GM19468 (cell line): ENCODE measurements at regions not wholly inside any gene's neighbourhood (a gene's known extent, or its start where the extent isn't known, plus 50 kb on each side); places are given as distances from the start of the nearest gene placed in this dataset.

Source experiments
- ATAC-seq: cut with Tn5 transposase; IDR thresholded peaks from one replicate; pipeline ENCODE4 v1.9.1; 2021; ENCODE audit warnings: mild to moderate bottlenecking, moderate library complexity, moderate number of reproducible peaks; ENCODE audit not compliant: unreplicated experiment; ENCODE audit errors: extremely low read depth

- ATAC-seq: no peak
Measured at GRCh38 chr13:59521549-59521948, 642.2 kb downstream of the DIAPH3 start.

- no peak for ATAC-seq
Measured at GRCh38 chr13:59522652-59523051, 641.1 kb downstream of the DIAPH3 start.

GRCh38 chr13:59527500-59527899, 636.2 kb downstream of the DIAPH3 start:
- ATAC-seq: no peak

- no peak for ATAC-seq
Measured at GRCh38 chr13:59531571-59532091, 632.1 kb downstream of the DIAPH3 start.

GRCh38 chr13:59532405-59532804, 631.3 kb downstream of the DIAPH3 start:
- no peak for ATAC-seq

- ATAC-seq: no peak
Measured at GRCh38 chr13:59533561-59534555, 629.9 kb downstream of the DIAPH3 start.

GRCh38 chr13:59534806-59535205, 628.9 kb downstream of the DIAPH3 start:
- ATAC-seq: no peak

GRCh38 chr13:59537500-59537899, 626.2 kb downstream of the DIAPH3 start:
- ATAC-seq: no peak

- no peak for ATAC-seq
Measured at GRCh38 chr13:59538512-59538911, 625.2 kb downstream of the DIAPH3 start.

- no peak for ATAC-seq
Measured at GRCh38 chr13:59542303-59542702, 621.4 kb downstream of the DIAPH3 start.

- no peak for ATAC-seq
Measured at GRCh38 chr13:59543418-59543817, 620.3 kb downstream of the DIAPH3 start.

- no peak for ATAC-seq
Measured at GRCh38 chr13:59545007-59545406, 618.7 kb downstream of the DIAPH3 start.

- no peak for ATAC-seq
Measured at GRCh38 chr13:59546178-59546577, 617.5 kb downstream of the DIAPH3 start.

- ATAC-seq: no peak
Measured at GRCh38 chr13:59547950-59548349, 615.8 kb downstream of the DIAPH3 start.

GRCh38 chr13:59562924-59563323, 600.8 kb downstream of the DIAPH3 start:
- ATAC-seq: no peak

- ATAC-seq: no peak
Measured at GRCh38 chr13:59566561-59566960, 597.2 kb downstream of the DIAPH3 start.

GRCh38 chr13:59568306-59568705, 595.4 kb downstream of the DIAPH3 start:
- ATAC-seq: no peak

- no peak for ATAC-seq
Measured at GRCh38 chr13:59570204-59570603, 593.5 kb downstream of the DIAPH3 start.

GRCh38 chr13:59584101-59584500, 579.6 kb downstream of the DIAPH3 start:
- no peak for ATAC-seq

GRCh38 chr13:59584761-59585670, 578.7 kb downstream of the DIAPH3 start:
- no peak for ATAC-seq

GRCh38 chr13:59587030-59587429, 576.7 kb downstream of the DIAPH3 start:
- ATAC-seq: no peak
